Mammary epithelial cell (primary cell): ENCODE measurements at regions not wholly inside any gene's neighbourhood (a gene's known extent, or its start where the extent isn't known, plus 50 kb on each side); places are given as distances from the start of the nearest gene placed in this dataset.

Source experiments
- EZH2 ChIP-seq: IDR thresholded peaks from 2 replicates; pipeline ENCODE4 v1.6.1; 2012; ENCODE audit warnings: low read length, inconsistent platforms, borderline replicate concordance
- TF ChIP-seq, protein P1 (sequence below), 2 donors: IDR thresholded peaks in 1 of 2; conservative IDR thresholded peaks in 1 of 2; 2 replicates each; pipeline ENCODE4 v1.5.1; 2011 to 2012; ENCODE audit warnings: inconsistent platforms in 2 of 2, low read length in 2 of 2, mild to moderate bottlenecking in 2 of 2, control low read depth in 1 of 2, low read depth in 1 of 2; ENCODE audit not compliant: insufficient read depth in 1 of 2; ENCODE audit errors: extremely low read depth in 1 of 2

DNA sequence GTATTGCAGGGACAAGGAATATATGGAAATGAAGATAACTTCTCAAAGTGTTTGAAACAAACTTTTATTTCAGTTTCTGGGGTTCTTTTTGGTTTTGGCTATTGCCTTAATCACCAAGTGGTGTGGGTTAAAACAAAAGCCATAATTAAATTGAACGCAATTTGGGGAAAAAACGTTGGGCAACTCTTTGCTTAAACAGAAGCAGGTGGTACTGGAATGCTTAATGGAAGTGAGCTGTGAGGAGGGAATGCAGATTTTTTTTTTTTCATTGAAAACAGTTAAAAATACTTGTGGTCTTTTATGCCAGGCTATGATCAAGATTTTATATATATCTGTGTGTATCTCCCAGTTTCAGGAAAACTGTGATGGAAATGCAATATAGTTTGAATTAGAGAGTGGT is 195.7 kb upstream of the TUT7 start:
- TF ChIP-seq, protein P1, sequence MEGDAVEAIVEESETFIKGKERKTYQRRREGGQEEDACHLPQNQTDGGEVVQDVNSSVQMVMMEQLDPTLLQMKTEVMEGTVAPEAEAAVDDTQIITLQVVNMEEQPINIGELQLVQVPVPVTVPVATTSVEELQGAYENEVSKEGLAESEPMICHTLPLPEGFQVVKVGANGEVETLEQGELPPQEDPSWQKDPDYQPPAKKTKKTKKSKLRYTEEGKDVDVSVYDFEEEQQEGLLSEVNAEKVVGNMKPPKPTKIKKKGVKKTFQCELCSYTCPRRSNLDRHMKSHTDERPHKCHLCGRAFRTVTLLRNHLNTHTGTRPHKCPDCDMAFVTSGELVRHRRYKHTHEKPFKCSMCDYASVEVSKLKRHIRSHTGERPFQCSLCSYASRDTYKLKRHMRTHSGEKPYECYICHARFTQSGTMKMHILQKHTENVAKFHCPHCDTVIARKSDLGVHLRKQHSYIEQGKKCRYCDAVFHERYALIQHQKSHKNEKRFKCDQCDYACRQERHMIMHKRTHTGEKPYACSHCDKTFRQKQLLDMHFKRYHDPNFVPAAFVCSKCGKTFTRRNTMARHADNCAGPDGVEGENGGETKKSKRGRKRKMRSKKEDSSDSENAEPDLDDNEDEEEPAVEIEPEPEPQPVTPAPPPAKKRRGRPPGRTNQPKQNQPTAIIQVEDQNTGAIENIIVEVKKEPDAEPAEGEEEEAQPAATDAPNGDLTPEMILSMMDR (conservative IDR thresholded peaks at IDR 0.05 in 1 of 2, IDR thresholded peaks at IDR 0.05 in 1 of 2; ENCODE audit: extremely low read depth in 1 of 2, insufficient read depth in 1 of 2, low read depth in 1 of 2, low read length in 2 of 2), result no peak
- no peak for TF ChIP-seq EZH2
